ENCODE measurements at regions not wholly inside any gene's neighbourhood (a gene's known extent, or its start where the extent isn't known, plus 50 kb on each side); places are given as distances from the start of the nearest gene placed in this dataset.
"Not testable (repeated sequence)": the region's sequence is repeated elsewhere in the genome, so short reads cannot be mapped to it uniquely, and the experiment has no call there.

- peak; percentile 95 for DNase-seq (ENCODE audit: low read depth)
Observed at GRCh38 chr3:194908496-194908895, 222.8 kb downstream of the FAM43A start.

DNA sequence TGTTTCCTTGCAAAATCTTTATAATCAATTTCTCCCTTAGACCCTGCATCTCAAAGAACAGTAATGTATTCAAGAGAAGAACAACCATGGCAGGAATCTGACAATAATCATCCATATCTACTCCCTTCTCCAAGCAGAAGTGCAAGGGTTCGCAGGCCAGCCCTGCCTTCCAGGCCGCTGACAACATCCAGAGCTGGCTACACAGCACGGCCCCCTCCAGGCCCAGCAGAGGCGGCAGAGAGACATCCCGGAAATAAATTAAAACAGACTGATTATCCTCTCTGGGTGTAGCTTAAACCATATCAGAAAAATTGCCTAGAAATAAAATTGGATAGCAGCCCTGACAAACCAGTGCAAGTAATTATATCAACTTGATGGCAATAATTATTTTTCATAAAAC is 223.3 kb downstream of the FAM43A start:
- DNase-seq (ENCODE audit: low read depth), result no peak

- no peak for DNase-seq (ENCODE audit: low read depth)
Observed at GRCh38 chr3:194910414-194910984, 224.8 kb downstream of the FAM43A start.

DNA sequence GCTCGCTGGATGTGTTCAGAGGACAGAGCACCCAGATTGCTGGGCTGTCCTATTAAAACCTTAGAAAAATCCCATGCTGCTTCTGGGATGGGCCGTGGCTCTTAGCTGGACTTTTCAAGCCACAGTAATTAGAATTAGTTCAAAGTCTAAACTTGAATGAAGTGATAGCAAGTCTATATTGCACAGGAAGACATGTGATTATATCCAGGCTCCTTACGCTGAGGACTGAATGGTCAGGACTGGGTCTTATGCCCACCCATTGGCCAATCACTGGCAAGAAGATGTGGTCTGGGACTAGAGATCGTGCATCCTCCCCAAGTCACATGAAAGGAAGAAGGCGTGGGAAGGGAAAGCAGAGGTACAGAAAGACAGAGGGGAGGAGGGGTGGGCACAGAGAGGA is 227.6 kb downstream of the FAM43A start:
- no peak for DNase-seq (ENCODE audit: low read depth)

DNA sequence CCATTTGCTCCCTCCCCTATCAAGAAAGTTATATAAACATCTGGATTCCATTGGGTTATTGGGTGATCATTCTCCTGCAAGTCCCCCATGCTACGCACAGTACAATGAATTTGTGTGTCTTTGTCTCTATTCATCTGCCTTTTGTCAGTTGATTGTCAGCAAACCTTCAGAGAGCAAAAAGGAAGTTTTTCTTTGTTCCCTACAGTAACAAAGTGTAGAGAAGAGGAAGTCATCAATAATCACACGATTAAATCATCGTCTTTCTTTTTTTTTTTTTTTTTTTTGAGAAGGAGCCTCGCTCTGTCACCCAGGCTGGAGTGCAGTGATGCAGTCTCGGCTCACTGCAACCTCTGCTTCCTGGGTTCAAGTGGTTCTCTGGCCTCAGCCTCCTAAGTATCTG is 239.2 kb downstream of the FAM43A start:
- not testable (repeated sequence) for DNase-seq (ENCODE audit: low read depth)

DNA sequence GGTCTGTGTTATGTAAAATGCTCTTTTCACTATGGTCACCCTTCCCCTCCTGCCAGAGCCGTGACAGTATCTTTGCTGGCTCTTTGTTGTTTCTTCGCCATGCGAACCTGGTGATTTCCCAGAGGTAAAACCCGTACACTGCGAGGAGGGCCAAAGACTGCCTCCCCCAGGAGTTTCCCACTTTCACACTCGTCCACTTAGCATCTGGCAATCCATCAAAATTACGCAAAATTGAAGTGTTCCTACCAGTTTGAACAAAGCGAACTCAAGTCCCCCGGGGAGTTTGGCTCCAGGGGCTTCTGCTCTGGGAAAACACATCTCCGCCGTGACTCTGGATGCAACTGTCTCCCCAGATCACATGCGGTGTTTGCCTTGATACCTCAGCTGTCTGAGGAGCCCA is 239.9 kb downstream of the FAM43A start:
- DNase-seq (ENCODE audit: low read depth), result no peak

- DNase-seq (ENCODE audit: low read depth), result no peak
Observed at GRCh38 chr3:194928227-194928626, 242.5 kb downstream of the FAM43A start.

- no peak for DNase-seq (ENCODE audit: low read depth)
Observed at GRCh38 chr3:194928831-194929577, 243.3 kb downstream of the FAM43A start.

- DNase-seq (ENCODE audit: low read depth), result no peak
Observed at GRCh38 chr3:194929578-194929960, 243.9 kb downstream of the FAM43A start.

GRCh38 chr3:194930377-194931204 is 244.9 kb downstream of the FAM43A start:
- DNase-seq (ENCODE audit: low read depth), result no peak

DNA sequence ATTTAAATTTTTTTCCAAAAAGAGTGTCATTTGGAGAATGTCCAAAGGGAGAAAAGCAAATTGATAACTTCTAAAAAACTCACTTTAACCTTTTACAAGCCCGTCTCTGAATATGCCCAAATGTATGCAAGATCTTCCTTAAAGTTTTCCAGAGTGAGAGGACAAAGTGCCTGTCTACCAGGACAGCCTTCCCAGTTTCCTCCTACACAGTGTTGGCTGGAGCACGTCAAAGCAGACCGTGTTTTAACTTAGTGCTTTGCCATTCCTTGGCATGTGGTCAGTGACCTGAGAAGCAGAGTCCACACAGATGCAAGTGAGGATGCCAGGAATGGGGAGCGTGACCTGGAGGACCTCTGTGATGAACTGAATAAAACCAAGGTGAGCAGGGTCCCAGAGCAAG is 245.7 kb downstream of the FAM43A start:
- no peak for DNase-seq (ENCODE audit: low read depth)

DNA sequence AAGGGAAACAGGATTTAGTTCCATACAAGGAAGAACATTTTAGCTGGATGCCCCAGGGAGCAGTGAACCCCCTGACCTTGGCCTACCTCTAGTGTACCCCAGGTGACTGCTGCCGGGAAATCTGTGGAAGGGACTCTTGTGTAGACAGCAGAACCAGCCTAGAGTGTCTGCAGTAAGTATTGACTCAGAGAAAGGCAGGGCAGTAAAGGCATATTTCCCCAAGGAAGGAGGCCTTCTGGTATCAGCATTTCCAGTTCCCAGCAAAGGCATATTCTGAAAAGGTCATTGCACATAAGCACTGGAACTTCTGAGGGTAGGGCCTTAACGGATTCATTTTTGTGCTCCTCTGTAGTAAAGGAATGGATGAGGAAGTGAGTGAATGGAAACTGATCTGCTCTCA is 246.2 kb downstream of the FAM43A start:
- no peak for DNase-seq (ENCODE audit: low read depth)

DNA sequence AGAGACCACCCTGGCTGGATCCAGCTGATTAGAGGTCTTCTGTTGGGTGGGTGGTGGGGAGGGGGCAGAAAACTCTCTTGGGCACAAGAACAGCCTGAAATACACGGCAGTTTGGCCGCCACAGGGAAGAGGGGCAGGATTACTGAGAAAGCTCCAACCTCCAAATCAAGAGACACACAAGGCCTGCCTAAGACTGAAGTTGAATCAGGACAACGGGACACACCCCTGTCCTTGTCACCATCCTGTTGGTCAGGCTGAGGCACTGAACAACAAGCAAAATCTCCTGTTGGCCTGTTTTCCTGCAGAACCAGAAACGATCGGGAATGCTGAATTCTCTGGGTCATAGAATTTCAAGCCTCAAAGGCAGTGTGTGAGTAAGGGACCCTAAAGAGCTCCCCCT is 247.8 kb downstream of the FAM43A start:
- DNase-seq (ENCODE audit: low read depth), result no peak

DNA sequence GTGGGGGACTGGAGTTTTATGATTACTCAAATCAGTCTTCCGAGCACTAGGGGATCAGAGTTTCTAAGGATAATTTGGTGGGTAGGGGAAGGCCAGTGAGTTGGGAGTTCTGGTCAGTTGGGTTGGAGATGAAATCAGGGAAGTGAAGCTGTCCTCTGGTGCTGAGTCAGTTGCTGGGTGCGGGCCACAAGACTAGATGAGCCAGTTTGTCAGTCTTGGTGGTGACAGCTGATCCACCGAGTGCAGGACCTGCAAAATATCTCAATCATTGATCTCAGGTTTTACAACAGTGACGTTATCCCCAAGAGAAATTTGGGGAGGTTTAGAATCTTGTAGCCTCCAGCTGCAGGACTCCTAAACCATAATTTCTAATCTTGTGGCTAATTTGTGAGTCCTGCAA is 249.4 kb downstream of the FAM43A start:
- DNase-seq (ENCODE audit: low read depth), result no peak

DNA sequence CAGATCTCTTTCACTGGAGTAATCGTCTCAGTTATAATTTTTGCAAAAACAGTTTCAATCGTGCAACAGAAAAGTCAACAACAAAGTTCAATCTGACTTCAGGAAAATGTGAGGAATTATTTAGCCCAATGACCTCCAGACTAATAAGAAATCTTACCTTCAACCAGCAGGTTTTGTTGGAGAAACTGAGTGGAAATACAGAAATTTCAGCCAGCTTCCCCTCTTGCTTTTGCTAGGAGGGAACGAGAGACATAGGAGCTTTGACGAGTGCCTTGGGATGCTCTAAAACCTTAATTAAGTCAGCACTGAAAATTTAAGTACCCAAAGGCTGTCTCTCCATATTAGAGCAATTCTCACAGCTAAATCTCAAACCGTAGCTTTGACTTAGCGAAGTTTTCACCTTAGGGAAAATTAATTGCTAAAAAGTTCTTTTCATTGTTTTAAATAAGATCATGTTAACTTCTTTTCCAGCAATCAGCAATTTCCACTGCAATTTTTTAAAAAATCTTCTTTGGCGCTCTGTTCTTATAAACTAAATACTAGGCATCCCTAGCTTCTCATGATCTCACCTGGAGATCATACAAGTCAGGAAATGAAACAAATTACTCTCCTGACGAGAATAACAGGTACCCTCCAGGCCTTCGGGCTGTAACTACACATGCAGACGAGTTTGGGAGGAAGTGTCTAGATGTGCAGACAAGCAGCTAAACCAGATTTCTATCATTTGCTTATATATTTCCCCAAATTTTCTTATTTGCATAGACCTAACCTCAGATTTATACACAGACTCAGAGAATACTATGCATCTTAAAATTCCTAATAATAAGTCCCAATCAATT is 250.2 kb downstream of the FAM43A start:
- DNase-seq (ENCODE audit: low read depth), result no peak

DNA sequence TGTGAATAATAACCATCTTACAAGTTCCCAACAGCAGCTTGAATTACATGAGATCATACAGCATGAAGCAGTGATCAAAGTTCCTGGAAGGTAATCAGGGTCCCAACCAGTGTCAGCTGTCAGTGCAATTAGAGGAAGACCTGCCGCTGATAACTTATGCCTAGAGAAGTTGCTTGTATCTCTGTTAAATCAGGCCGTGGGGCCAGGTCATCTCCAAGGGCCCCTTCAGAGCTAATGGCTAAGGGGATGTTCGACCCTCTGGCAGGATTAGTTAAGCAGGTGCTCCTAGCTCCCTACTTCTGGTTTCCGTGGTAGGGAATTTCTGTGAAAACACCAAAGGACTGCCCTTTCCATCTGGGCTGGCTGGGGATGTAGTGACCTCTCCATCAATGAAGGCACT is 251.0 kb downstream of the FAM43A start:
- DNase-seq (ENCODE audit: low read depth), result no peak

GRCh38 chr3:194937144-194937543 is 251.5 kb downstream of the FAM43A start:
- DNase-seq (ENCODE audit: low read depth), result no peak

GRCh38 chr3:194937882-194938321 is 252.2 kb downstream of the FAM43A start:
- no peak for DNase-seq (ENCODE audit: low read depth)

DNA sequence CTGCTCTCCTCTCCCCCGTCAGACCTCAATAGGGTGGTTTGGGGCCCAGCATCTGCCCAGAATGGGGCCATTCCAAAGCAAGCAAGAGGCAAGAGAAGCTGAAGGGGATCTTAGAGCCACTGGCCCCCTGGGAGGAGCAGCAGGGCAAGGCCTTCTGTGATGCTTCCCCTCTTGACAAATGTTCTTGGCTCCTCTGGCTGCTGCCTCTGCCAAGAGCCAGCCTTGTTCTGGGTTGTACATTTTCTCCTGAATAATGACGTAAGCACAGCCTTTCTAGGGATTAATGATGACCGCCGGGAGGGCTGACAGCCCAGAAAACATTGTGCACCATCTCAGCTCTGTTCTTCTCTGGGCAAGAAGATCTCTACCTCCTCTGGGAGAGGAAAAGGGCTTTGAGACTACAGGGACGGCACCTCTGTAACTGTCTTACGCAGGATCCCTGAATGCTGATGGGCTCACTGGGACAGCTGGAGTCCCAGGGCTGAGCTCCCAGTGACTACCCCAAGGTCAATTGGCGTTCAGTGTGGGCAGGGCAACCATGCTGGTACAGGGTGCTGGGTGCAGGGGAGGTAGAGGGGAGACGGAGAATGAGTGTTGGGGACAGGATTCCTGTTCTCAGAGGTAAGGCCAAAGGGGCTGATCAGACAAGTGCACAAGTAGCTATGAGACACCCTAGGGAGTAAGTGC is 253.3 kb downstream of the FAM43A start:
- no peak for DNase-seq (ENCODE audit: low read depth)

DNA sequence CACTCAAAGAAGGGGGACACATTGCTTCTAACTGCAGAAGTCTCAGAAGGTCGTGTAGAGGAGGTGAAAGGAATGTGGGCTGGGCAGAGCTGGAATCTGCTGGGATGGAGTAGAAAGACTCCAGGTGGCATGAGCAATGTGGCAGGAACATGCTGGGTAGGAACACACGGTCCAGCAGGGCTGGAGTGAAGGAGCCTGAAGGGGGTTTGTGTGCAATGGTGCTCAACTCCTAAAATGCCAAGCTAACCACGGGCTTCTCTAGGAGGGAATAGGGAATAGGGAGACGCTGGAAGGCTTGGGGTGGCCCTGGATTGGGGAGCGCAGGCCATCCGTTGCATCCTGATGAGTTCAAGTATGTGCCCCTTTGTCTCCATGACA is 253.8 kb downstream of the FAM43A start:
- no peak for DNase-seq (ENCODE audit: low read depth)

Measured in myocyte (in vitro differentiated cells).